ENCODE measurements at regions not wholly inside any gene's neighbourhood (a gene's known extent, or its start where the extent isn't known, plus 50 kb on each side); places are given as distances from the start of the nearest gene placed in this dataset.

DNA sequence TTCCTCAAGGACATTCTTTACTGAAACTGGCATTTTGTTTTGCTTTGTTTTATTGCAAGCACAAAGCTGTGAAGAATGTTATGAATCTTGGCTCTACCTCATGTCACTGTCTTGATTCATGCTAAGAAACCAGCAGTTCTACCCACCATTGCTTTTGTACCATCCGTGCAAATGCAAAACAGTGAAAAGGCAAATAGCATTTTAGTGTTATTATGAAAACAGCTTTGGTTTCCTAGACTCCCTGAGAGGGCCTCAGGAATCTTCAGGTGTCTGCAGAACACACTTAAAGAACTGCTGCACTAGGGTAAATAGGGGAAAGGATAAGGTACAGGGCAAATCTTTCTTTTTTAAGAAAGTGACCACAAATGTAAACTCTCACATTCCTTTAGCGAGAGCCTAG is 318.9 kb downstream of the AHR start:
- TF ChIP-seq CTCF (IDR thresholded peaks at IDR 0.05; ENCODE audit: extremely low read depth, insufficient read depth, missing control alignments): no peak
- in situ Hi-C loops (cut with MboI; ENCODE audit: low pct_unique_long_range_greater_than_20kb, low sequenced_read_pairs, unreplicated experiment): no loop called here
- no peak for DNase-seq (ENCODE audit: low spot score)

DNA sequence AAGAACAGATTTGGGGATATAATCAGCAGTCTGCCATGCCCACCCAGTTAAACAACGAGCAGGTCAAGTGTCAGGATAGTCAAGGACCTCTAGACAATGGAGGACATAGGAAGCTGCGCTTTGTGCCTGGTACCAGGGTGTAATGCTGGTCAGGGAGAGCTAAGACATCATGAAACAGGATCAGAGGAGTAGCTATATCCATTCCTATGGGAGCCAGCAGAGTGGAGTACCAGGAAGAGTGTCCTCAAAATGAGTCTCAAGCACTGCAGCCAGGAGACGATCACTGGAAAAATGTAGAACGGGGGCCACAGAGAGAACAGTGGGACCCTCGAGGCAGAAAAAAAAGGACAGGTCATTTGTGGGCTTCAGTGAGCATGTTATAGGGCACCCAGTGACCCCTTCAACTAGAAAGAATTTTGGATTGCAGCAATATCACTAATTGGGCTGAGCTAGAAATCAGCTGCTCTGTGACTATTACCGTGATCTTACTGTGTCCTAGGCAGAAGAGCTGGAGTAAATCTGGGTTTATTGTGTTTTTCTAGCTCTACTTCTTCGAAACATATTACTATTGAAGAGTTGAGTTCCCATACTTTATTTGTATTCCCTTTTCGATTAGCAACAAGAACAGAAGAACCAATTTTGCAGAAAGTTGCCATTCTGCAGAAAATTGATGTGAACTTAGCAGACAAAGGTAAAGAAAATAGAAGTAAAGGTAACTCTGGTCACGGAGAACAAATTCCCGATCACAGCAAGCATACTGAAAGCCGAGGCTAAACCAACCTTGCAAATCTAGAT is 319.6 kb downstream of the AHR start:
- DNase-seq (ENCODE audit: low spot score): no peak
- no peak for TF ChIP-seq CTCF (IDR thresholded peaks at IDR 0.05; ENCODE audit: extremely low read depth, insufficient read depth, missing control alignments)
- in situ Hi-C loops (cut with MboI; ENCODE audit: low pct_unique_long_range_greater_than_20kb, low sequenced_read_pairs, unreplicated experiment): no loop called here

GRCh38 chr7:17618652-17618974 is 320.2 kb downstream of the AHR start:
- in situ Hi-C loops (cut with MboI; ENCODE audit: low pct_unique_long_range_greater_than_20kb, low sequenced_read_pairs, unreplicated experiment): no loop called here
- no peak for DNase-seq (ENCODE audit: low spot score)

DNA sequence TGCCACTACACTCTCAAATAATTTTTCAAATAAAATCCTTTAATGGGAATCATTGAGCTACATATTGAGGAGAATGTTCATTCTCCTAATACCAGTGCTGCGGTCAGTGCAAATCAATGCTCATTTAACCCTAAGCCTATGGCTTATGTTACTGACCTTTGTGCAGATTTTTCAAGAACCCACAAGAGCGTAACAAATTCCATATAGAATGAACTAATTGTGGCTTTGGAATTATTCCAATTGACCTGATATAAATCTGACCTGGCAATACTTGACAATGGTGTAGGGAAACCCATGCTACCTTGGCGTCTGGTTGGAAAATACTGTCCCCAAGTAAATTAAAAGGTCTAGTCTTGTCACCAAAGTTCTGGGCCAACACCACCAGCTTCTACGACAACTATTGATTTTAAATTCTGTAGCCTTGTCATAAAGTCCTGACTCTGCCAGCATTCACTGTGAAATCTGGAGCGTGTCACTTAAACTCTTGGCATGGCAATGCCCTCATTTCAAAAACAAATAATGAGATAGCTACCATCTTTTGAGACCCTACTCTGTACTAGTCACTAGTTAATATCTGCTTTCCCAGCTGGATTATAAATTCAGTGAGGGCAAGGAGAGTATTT is 320.9 kb downstream of the AHR start:
- TF ChIP-seq CTCF (IDR thresholded peaks at IDR 0.05; ENCODE audit: extremely low read depth, insufficient read depth, missing control alignments): no peak
- DNase-seq (ENCODE audit: low spot score): no peak
- in situ Hi-C loops (cut with MboI; ENCODE audit: low pct_unique_long_range_greater_than_20kb, low sequenced_read_pairs, unreplicated experiment): no loop called here

More at GRCh38 chr7:17618652-17618974, 320.2 kb downstream of the AHR start:
- TF ChIP-seq CTCF (IDR thresholded peaks at IDR 0.05; ENCODE audit: extremely low read depth, insufficient read depth, missing control alignments): no peak

DNA sequence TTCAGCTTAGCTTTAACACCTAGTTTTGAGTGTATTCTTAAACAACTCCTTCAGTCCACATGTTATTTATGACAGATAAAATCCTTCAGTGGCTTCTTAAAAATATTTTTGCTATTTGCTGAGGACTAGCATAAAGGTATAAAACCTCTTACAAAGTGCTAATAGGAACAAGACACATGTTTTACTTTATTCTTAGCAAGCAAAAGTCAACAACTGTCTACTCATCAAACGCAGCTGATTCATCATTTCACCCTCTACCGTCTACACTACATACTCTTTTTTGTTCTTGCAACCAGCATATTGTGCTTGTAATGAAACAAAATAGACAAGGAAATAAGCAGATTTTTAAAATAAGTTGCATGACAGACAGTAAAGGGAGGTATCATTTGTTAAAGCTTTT is 319.7 kb downstream of the SNX13 start:
- in situ Hi-C loops (cut with MboI; ENCODE audit: low pct_unique_long_range_greater_than_20kb, low sequenced_read_pairs, unreplicated experiment): no loop called here
- no peak for DNase-seq (ENCODE audit: low spot score)
- no peak for TF ChIP-seq CTCF (IDR thresholded peaks at IDR 0.05; ENCODE audit: extremely low read depth, insufficient read depth, missing control alignments)

- in situ Hi-C loops (cut with MboI; ENCODE audit: low pct_unique_long_range_greater_than_20kb, low sequenced_read_pairs, unreplicated experiment): no loop called here
- DNase-seq (ENCODE audit: low spot score): no peak
- no peak for TF ChIP-seq CTCF (IDR thresholded peaks at IDR 0.05; ENCODE audit: extremely low read depth, insufficient read depth, missing control alignments)
These were observed 317.8 kb downstream of the SNX13 start for GRCh38 chr7:17622451-17622850.
